Naive thymus-derived CD8-positive, alpha-beta T cell (primary cell): ENCODE measurements at regions not wholly inside any gene's neighbourhood (a gene's known extent, or its start where the extent isn't known, plus 50 kb on each side); places are given as distances from the start of the nearest gene placed in this dataset.
"Not testable (repeated sequence)": the region's sequence is repeated elsewhere in the genome, so short reads cannot be mapped to it uniquely, and the experiment has no call there.

Experiments used
- ATAC-seq, 2 donors: fragments of 150-1000 bp; cut with Tn5 transposase in 1 of 2; sonication (Bioruptor Pico), chemical (Tn5 transposase) in 1 of 2; 1 replicate in 1 of 2; 2 replicates in 1 of 2; pipeline ENCODE4 v1.10.0; 2021; ENCODE audit warnings: mild to moderate bottlenecking in 2 of 2, moderate library complexity in 2 of 2
- POLR2A ChIA-PET: fragments of 350-600 bp; sonication (Branson Sonifier 250); formaldehyde crosslinking; loops from one replicate; lab custom pipeline; 2021; ENCODE audit warnings: antibody characterized with exemption; lab: Charles Lee
- DNase-seq, 10 donors: peaks; one replicate each; pipeline versions ENCODE4 v3.0.0 to v3.0.0-alpha.2; 2020 to 2022
- H3K27ac Mint-ChIP-seq, 10 donors: one replicate each; pipeline ENCODE4 v1.8.0; 2020 to 2022; ENCODE audit warnings: mild to moderate bottlenecking in 10 of 10, mixed read lengths in 10 of 10, moderate library complexity in 4 of 10, inconsistent platforms in 1 of 10
- H3K27me3 Mint-ChIP-seq, 5 donors: one replicate each; pipeline ENCODE4 v1.8.0; 2021 to 2022; ENCODE audit warnings: mixed read lengths in 5 of 5
- H3K36me3 Mint-ChIP-seq, 3 donors: one replicate each; pipeline ENCODE4 v1.8.0; 2020 to 2022; ENCODE audit warnings: mixed read lengths in 3 of 3, mild to moderate bottlenecking in 2 of 3, inconsistent platforms in 1 of 3
- H3K4me1 Mint-ChIP-seq, 4 donors: one replicate each; pipeline ENCODE4 v1.8.0; 2021 to 2022; ENCODE audit warnings: mixed read lengths in 4 of 4
- H3K4me3 Mint-ChIP-seq, 10 donors: one replicate each; pipeline ENCODE4 v1.8.0; 2020 to 2022; ENCODE audit warnings: mild to moderate bottlenecking in 10 of 10, mixed read lengths in 10 of 10, moderate library complexity in 6 of 10, inconsistent platforms in 1 of 10
- H3K9me3 Mint-ChIP-seq, 9 donors: one replicate each; pipeline ENCODE4 v1.8.0; 2020 to 2022; ENCODE audit warnings: mixed read lengths in 9 of 9, mild to moderate bottlenecking in 3 of 9, inconsistent platforms in 1 of 9, moderate library complexity in 1 of 9

DNA sequence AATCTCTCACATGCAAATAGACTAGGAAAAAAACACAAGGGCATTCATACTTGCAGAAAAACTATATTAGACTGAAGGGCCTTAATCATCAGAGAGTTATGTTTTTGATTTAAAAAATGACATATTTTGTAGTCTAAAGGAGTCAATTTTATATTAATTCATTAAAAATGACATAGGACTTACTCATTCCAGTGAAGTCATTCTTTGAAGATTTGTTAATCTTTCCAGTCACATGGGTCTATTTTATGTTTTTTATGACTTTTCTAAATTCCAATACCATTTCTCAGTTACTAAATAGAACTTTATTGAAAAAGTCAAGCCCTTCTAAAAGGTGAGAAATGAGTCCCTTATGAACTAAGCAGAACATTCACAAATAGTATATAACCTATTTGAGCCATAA lies 743.8 kb upstream of the INTU start:
- no peaks in the 10 kb centered on the region for H3K27me3 Mint-ChIP-seq
- no peak for DNase-seq
- peaks cover 1 to 20% (median 9%) of the 10 kb centered on the region in 9 donors for H3K9me3 Mint-ChIP-seq
- H3K4me3 Mint-ChIP-seq: no peak overlapping the region
- no peaks in the 10 kb centered on the region for H3K4me1 Mint-ChIP-seq
- POLR2A ChIA-PET: no interaction called here
- H3K36me3 Mint-ChIP-seq: no peaks in the 10 kb centered on the region
- no peak for ATAC-seq
- H3K27ac Mint-ChIP-seq: no peak overlapping the region

DNA sequence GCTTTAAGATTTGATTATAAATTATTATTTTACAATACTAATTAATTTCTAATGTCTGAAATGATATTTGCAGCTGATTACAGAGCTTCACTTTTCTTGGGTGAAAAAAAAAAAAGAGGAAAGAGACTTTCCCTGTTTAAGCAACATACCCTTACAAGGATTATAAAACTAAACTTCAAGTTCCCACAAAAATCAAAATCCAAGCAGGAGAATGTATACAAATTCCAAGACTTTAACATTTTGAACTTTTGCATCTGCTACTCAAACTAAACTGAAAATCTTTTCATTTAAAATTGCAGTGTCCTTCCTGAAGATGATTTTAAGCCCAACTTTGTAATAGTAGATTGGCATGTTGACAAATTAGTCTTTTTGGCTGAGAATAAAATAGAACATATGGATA lies 742.4 kb upstream of the INTU start:
- no peaks in the 10 kb centered on the region for H3K4me1 Mint-ChIP-seq
- no peaks in the 10 kb centered on the region for H3K36me3 Mint-ChIP-seq
- DNase-seq (no peak), ATAC-seq (no peak)
- H3K27ac Mint-ChIP-seq: no peak overlapping the region
- POLR2A ChIA-PET: no interaction called here
- H3K9me3 Mint-ChIP-seq: peaks cover 4 to 27% (median 12%) of the 10 kb centered on the region in 9 donors
- no peaks in the 10 kb centered on the region for H3K27me3 Mint-ChIP-seq
- H3K4me3 Mint-ChIP-seq: no peak overlapping the region

DNA sequence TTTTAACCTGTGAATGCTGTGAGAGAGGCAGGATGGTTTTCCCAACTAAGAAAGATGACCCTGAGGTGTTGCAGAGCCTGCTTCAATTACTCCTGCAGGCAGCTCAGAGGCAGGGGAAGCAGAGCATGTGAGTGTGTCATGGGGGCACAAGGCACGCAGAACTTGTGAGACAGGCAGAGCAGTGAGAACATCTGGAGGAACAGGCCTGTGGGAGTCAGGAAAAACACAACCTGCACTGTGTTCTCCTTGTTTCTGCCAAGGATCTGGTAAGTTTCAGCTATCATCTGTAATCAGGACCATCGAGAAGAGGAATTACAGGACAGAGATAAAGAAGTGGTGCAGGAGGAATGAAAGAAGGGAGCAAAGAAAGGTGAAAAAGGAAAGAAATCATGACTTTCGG lies 741.8 kb upstream of the INTU start:
- POLR2A ChIA-PET: no interaction called here
- Mint-ChIP-seq H3K36me3 (no peaks in the 10 kb centered on the region), H3K4me3 (no peak overlapping the region), H3K27ac (no peak overlapping the region), H3K9me3 (peaks cover 4 to 30% (median 12%) of the 10 kb centered on the region in 9 donors), H3K27me3 (no peaks in the 10 kb centered on the region), H3K4me1 (no peaks in the 10 kb centered on the region)
- no peak for ATAC-seq
- DNase-seq: no peak

DNA sequence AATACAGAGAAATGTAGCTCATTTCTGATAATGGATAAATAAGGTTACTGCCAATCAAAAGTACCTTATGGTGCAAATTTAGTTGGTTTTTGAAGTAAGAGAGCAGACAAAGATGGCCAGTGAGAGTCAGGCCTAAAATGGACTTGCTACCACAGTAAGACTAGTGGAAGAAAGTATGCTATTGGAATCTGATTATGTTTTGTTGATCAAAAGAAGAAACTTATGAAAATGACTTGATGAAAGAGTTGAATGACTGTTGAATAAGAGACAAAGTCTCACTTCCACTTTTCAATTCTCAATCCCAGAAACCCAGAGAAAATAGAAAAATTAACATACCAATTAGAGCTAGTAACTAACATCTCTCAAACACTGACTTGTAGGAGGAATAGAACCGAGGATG lies 737.8 kb upstream of the INTU start:
- DNase-seq (no peak), ATAC-seq (no peak)
- POLR2A ChIA-PET: no interaction called here
- H3K4me1 Mint-ChIP-seq: no peaks in the 10 kb centered on the region
- no peaks in the 10 kb centered on the region for H3K27me3 Mint-ChIP-seq
- no peak overlapping the region for H3K4me3 Mint-ChIP-seq
- peaks cover 6 to 65% (median 19%) of the 10 kb centered on the region in 9 donors for H3K9me3 Mint-ChIP-seq
- H3K27ac Mint-ChIP-seq: no peak overlapping the region
- peaks cover 0 to 14% (median 0%) of the 10 kb centered on the region in 3 donors for H3K36me3 Mint-ChIP-seq

DNA sequence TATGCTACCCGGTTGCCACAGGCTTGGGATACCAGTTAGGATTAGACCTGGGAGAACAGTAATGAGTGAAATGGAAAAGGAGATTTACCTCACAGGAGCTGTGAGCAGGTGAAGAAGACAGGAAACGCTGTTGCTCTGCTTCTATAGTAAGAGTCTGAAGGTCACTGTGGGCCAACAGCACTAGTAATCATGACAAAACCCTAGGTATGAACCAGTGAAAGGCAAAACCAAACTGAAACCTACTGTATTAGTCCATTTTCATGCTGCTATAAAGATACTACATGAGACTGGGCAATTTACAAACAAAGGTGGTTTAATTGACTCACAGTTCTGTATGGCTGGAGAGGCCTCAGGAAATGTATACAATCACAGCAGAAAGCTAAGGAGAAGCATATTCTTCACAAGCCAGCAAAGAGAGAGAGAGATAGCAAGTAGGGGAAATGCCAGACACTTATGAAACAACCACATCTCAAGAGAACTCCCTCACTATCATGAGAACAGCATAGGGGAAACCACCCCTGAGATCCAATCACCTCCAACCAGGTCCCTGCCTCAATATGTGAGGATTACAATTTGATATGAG lies 736.7 kb upstream of the INTU start:
- ATAC-seq: no peak
- Mint-ChIP-seq H3K4me3 (no peak overlapping the region), H3K4me1 (no peaks in the 10 kb centered on the region), H3K27ac (no peak overlapping the region), H3K36me3 (peaks cover 0 to 14% (median 0%) of the 10 kb centered on the region in 3 donors), H3K9me3 (peaks cover 8 to 60% (median 18%) of the 10 kb centered on the region in 9 donors), H3K27me3 (no peaks in the 10 kb centered on the region)
- no peak for DNase-seq
- POLR2A ChIA-PET: no interaction called here

DNA sequence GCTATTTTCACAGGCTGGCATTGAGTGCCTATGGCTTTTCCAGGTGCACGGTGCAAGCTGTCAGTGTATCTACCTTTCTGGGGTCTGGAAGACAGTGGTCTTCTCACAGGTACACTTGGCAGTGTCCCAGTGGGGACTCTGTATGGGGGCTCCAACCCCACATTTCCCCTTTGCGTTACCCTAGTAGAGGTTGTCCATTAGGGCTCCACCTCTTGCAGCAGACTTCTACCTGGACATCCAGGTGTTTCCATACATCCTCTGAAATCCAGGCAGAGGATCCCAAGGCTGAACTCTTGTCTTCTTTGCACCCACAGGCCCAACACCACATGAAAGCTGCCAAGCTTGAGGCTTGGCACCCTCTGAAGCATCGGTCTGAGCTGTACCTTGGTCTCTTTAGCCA lies 735.7 kb upstream of the INTU start:
- Mint-ChIP-seq H3K9me3 (peaks cover 9 to 61% (median 18%) of the 10 kb centered on the region in 9 donors), H3K36me3 (peaks cover 0 to 14% (median 0%) of the 10 kb centered on the region in 3 donors)

DNA sequence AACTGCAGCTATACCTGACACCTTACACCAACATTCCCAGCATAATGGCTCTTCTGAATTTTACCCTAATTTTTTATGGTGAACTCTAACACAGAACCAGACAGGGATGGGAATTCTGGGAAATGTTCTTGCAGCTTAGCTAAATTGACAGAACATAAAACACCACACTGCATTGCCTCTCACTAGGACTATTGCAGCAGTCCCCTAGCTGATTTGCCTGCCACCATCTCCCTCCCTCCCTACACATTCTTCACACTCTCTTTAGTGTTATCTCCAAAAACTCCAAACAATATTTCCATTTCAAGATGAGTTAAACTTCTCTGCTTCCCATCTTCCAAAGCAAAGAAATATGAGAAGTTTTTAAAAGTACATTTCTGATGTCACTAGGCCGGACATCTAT lies 733.9 kb upstream of the INTU start:
- Mint-ChIP-seq H3K4me3 (no peak overlapping the region), H3K4me1 (no peaks in the 10 kb centered on the region), H3K27me3 (no peaks in the 10 kb centered on the region), H3K36me3 (peaks cover 0 to 14% (median 0%) of the 10 kb centered on the region in 3 donors), H3K27ac (no peak overlapping the region), H3K9me3 (peaks cover 5 to 51% (median 14%) of the 10 kb centered on the region in 9 donors)
- DNase-seq (no peak), ATAC-seq (no peak)
- POLR2A ChIA-PET: no interaction called here

More for the DNA sequence above, 735.7 kb upstream of the INTU start:
- H3K27ac Mint-ChIP-seq: no peak overlapping the region
- no peak overlapping the region for H3K4me3 Mint-ChIP-seq
- POLR2A ChIA-PET: no interaction called here
- H3K4me1 Mint-ChIP-seq: no peaks in the 10 kb centered on the region
- H3K27me3 Mint-ChIP-seq: no peaks in the 10 kb centered on the region
- ATAC-seq (no peak), DNase-seq (no peak)

DNA sequence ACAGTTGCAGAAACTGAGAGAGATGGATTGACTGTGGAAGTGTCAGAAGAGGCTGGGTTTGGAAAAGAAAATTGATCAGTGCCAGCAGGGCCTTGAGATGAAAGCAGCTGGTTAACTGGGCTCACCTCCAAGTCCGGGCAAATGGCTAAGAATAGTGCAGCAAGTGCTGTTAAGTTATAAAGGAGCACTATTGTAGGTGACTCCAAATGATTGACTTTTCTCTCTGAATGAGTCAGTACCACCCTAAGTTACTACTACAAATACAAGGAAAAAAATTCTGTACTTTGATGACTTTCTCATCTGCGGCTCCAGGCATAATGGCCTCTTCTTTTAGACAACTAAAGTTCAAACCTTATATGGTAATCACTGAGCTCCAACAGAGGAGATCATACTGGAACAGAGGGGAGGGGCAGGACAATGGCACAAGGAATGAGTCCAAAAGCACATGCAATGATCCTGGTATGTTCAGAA lies 733.4 kb upstream of the INTU start:
- peaks cover 5 to 47% (median 12%) of the 10 kb centered on the region in 9 donors for H3K9me3 Mint-ChIP-seq
- ATAC-seq: no peak
- POLR2A ChIA-PET: no interaction called here

DNA sequence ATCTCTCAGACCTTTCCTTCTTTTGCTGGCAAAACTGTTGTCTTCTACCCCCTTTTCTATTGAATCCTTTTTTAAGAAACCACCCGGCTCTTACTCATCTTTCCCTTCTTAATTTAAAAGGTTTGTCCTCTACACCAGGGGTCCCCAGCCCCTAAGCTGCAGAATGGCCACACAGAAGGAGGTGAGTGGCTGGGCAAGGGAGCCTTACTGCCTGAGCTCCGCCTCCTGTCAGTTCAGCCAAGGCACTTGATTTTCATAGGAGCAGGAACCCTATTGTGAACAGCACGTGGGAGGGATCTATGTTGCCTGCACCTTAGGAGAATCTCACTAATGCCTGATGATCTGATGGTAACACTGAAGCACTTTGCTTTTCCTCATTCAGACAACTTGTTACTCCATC lies 726.3 kb upstream of the INTU start:
- Mint-ChIP-seq H3K36me3 (no peaks in the 10 kb centered on the region), H3K4me1 (no peaks in the 10 kb centered on the region)

More for the DNA sequence above, 733.4 kb upstream of the INTU start:
- Mint-ChIP-seq H3K4me3 (no peak overlapping the region), H3K27me3 (no peaks in the 10 kb centered on the region), H3K27ac (no peak overlapping the region), H3K36me3 (peaks cover 0 to 14% (median 0%) of the 10 kb centered on the region in 3 donors), H3K4me1 (no peaks in the 10 kb centered on the region)
- DNase-seq: no peak

DNA sequence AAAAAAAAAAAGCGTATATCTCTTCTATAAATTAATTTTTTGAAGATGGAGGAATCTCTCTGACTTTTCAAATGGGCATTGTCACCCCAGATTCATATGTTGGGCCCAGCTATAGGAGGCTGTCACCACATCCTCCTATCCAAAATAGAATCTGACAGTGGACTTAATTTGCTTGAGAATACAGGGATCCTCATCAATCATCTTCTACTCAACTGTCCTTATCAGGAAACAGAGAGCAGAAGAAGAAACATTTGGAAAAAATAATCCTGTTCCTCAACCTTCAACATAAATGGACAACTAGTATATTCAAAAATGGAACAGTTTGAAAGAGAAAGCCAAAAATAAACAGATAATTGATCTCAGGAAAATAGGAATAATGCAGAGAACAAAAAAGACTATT lies 725.4 kb upstream of the INTU start:
- Mint-ChIP-seq H3K9me3 (peaks cover 0 to 29% (median 4%) of the 10 kb centered on the region in 9 donors), H3K4me3 (no peak overlapping the region), H3K27me3 (no peaks in the 10 kb centered on the region), H3K4me1 (no peaks in the 10 kb centered on the region), H3K36me3 (no peaks in the 10 kb centered on the region), H3K27ac (no peak overlapping the region)
- no peak for ATAC-seq
- POLR2A ChIA-PET: no interaction called here
- no peak for DNase-seq

More for the DNA sequence above, 726.3 kb upstream of the INTU start:
- Mint-ChIP-seq H3K27ac (no peak overlapping the region), H3K4me3 (no peak overlapping the region), H3K27me3 (no peaks in the 10 kb centered on the region), H3K9me3 (peaks cover 0 to 25% (median 5%) of the 10 kb centered on the region in 9 donors)
- ATAC-seq (no peak), DNase-seq (no peak)
- POLR2A ChIA-PET: no interaction called here

DNA sequence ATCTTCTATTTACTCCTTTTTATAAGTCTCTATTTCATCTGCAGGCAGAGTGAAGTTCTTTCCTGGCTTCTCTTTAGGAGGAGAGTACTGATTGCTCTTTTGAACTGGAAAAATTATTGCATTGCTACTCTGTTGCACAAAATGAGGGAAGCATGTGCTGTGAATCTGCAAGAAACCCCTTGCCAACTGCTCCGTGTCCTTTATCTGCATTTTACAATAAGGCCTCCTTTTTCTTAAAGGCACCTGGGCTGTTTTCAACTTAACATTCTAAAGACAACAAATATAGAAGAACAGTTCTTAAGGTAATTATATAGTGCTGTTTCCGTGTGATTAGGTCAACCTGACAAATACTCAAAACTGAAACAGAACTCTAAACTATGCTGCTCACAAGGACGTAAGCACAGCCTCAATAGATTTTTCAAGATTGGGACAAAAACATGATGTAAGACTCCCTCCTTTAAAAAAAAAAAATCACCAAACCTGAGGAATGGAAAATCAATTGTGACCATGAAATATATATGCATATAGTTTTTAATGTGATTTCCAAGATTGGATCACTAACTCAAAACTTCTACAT lies 716.6 kb upstream of the INTU start:
- no peak for ATAC-seq

DNA sequence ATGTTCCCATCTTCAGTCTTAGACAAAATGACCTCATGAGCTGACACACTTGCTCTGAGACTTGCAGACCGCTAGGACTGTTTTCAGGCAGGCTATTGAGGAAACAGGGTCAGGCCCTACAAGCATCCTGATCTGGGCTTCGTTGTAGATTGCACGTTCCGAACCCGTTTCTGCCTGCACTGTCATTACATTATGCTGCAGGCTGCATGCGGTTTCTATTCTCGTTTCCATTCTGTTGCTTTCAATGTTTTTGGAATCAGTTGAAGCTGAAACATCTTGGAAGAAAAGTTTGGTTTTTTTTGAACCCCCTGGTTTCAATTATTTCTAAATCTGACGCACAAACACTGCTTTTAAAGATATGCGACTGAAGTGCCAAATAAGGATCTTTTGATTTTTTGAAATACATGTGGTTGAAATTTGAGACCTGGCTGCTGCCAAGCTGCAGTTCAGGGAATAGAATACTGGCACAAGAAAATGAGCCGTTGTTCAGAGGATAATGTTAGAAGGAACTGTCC lies 716.1 kb upstream of the INTU start:
- H3K9me3 Mint-ChIP-seq: peaks cover 4 to 31% (median 18%) of the 10 kb centered on the region in 9 donors
- no peaks in the 10 kb centered on the region for H3K4me1 Mint-ChIP-seq
- ATAC-seq (no peak), DNase-seq (no peak)
- H3K27me3 Mint-ChIP-seq: no peaks in the 10 kb centered on the region
- H3K4me3 Mint-ChIP-seq: no peak overlapping the region
- no peak overlapping the region for H3K27ac Mint-ChIP-seq
- POLR2A ChIA-PET: no interaction called here
- H3K36me3 Mint-ChIP-seq: no peaks in the 10 kb centered on the region

More for the DNA sequence above, 716.6 kb upstream of the INTU start:
- no peak overlapping the region for H3K27ac Mint-ChIP-seq
- peaks cover 4 to 31% (median 18%) of the 10 kb centered on the region in 9 donors for H3K9me3 Mint-ChIP-seq
- H3K36me3 Mint-ChIP-seq: no peaks in the 10 kb centered on the region
- H3K27me3 Mint-ChIP-seq: no peaks in the 10 kb centered on the region
- POLR2A ChIA-PET: no interaction called here
- H3K4me1 Mint-ChIP-seq: no peaks in the 10 kb centered on the region
- DNase-seq: no peak
- no peak overlapping the region for H3K4me3 Mint-ChIP-seq

DNA sequence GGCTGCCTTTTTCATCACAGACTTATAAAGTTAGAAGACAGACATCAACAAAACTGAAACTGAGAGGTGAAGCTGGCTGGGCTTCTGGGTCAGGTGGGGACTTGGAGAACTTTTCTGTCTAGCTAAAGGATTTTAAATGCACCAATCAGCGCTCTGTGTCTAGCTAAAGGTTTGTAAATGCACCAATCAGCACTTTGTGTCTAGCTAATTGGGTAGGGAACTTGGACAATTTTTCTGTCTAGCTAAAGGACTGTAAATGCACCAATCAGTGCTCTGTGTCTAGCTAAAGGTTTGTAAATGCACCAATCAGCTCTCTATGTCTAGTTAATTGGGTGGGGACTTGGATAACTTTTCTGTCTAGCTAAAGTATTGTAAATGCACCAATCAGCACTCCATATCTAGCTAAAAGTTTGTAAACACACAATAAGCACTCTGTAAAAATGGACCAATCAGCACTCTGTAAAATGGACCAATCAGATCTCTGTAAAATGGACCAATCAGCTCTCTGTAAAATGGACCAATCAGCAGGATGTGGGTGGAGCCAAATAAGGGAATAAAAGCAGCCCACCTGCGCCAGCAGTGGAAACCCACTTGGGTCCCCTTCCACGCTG lies 710.3 kb upstream of the INTU start:
- ATAC-seq, POLR2A ChIA-PET, H3K4me1 Mint-ChIP-seq, H3K27ac Mint-ChIP-seq, H3K4me3 Mint-ChIP-seq, H3K36me3 Mint-ChIP-seq, H3K27me3 Mint-ChIP-seq, DNase-seq: not testable (repeated sequence)
- H3K9me3 Mint-ChIP-seq: peaks cover 0 to 48% (median 17%) of the 10 kb centered on the region in 9 donors
